ENCODE measurements at regions not wholly inside any gene's neighbourhood (a gene's known extent, or its start where the extent isn't known, plus 50 kb on each side); places are given as distances from the start of the nearest gene placed in this dataset.

DNA sequence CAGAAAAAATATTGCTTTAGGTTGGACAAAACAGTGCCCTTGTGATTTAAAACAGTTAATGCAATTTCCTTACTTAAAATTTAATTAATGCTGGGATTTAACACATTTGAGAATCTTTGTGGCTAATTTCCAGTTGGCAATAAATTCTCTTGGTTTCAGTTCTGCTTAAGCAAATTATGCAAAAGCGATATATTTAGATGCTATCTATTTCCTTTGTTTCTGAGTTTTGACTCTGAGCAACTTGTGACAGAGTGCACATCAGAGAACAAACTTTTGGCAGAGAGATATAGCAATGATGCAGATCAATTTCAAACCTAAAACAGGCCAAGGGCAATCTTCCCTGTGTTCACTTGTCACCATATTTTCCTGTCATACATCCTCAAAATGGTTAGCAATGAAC lies 933.6 kb upstream of the ZWINT start:
- in situ Hi-C loops (cut with HindIII; ENCODE audit: low sequenced_read_pairs) = no loop called here
- H3K4me3 ChIP-seq (ENCODE audit: low read depth, low read length) = no peak overlapping the region
- TF ChIP-seq CTCF (IDR thresholded peaks at IDR 0.05; ENCODE audit: low read depth, low read length) = no peak
- DNase-seq (ENCODE audit: low read depth, low spot score) = no peak

- no peak overlapping the region for H3K4me3 ChIP-seq (ENCODE audit: low read depth, low read length)
- no peak for DNase-seq (ENCODE audit: low read depth, low spot score)
- in situ Hi-C loops (cut with HindIII; ENCODE audit: low sequenced_read_pairs) = no loop called here
- no peak for TF ChIP-seq CTCF (IDR thresholded peaks at IDR 0.05; ENCODE audit: low read depth, low read length)
Measured at GRCh38 chr10:57288754-57289153, 927.7 kb upstream of the ZWINT start.

DNA sequence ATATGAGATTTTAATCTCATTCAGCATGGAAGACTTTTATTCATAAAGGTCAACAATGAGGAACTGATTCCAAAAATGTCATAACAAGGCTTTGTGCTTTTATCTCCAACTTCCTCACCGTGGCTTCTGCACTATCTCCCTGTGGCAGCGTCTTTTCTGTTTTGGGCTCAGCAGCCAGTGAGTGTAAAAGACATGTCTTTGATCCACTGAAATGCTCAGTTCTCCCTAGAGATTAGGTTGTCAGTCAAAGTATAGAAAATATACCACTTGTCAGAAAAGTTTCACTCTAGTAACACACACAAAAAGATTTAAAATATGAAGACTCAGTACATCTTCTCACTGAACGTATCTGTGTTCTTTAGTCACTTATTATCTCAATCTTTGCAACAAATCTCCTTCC lies 901.8 kb upstream of the ZWINT start:
- in situ Hi-C loops (cut with HindIII; ENCODE audit: low sequenced_read_pairs) = no loop called here
- no peak for DNase-seq (ENCODE audit: low read depth, low spot score)
- TF ChIP-seq CTCF (IDR thresholded peaks at IDR 0.05; ENCODE audit: low read depth, low read length) = no peak
- H3K4me3 ChIP-seq (ENCODE audit: low read depth, low read length) = no peak overlapping the region

GRCh38 chr10:57260175-57260574 lies 899.1 kb upstream of the ZWINT start:
- no peak for TF ChIP-seq CTCF (IDR thresholded peaks at IDR 0.05; ENCODE audit: low read depth, low read length)
- DNase-seq (ENCODE audit: low read depth, low spot score) = peak; percentile 1
- no peak overlapping the region for H3K4me3 ChIP-seq (ENCODE audit: low read depth, low read length)
- in situ Hi-C loops (cut with HindIII; ENCODE audit: low sequenced_read_pairs) = no loop called here

DNA sequence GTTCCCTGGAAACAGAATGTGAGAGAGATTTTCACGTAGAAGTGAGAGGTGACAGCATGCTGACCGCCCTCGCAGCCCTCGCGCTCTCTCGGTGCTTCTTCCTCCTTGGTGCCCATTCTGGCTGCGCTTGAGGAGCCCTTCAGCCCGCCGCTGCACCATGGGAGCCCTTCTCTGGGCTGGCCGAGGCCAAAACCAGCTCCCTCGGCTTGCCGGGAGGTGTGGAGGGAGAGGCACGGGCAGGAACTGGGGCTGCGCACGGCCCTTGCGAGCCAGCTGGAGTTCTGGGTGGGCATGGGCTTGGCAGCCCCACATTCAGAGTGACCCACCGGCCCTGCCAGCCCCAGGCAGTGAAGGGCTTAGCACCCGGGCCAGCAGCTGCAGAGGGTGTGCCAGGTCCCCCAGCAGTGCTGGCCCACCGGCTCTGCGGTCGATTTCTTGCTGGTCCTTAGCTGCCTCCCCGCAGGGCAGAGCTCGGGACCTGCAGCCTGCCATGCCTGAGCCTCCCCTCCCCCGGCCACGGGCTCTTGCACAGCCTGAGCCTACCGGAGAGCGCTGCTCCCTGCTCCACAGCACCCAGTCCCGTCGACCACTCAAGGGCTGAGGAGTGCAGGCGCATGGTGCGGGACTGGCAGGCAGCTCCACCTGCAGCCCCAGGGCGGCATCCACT lies 888.7 kb upstream of the ZWINT start:
- TF ChIP-seq CTCF (IDR thresholded peaks at IDR 0.05; ENCODE audit: low read depth, low read length) = no peak
- H3K4me3 ChIP-seq (ENCODE audit: low read depth, low read length) = no peak overlapping the region
- no peak for DNase-seq (ENCODE audit: low read depth, low spot score)
- in situ Hi-C loops (cut with HindIII; ENCODE audit: low sequenced_read_pairs) = no loop called here

- in situ Hi-C loops (cut with HindIII; ENCODE audit: low sequenced_read_pairs) = no loop called here
- TF ChIP-seq CTCF (IDR thresholded peaks at IDR 0.05; ENCODE audit: low read depth, low read length) = no peak
- H3K4me3 ChIP-seq (ENCODE audit: low read depth, low read length) = no peak overlapping the region
- DNase-seq (ENCODE audit: low read depth, low spot score) = no peak
Measured at GRCh38 chr10:57247271-57247670, 886.2 kb upstream of the ZWINT start.

Measured in astrocyte of the spinal cord (primary cell).